ENCODE measurements at regions not wholly inside any gene's neighbourhood (a gene's known extent, or its start where the extent isn't known, plus 50 kb on each side); places are given as distances from the start of the nearest gene placed in this dataset.

GRCh38 chr14:41498959-41499358, 107.7 kb upstream of the LRFN5 start (continued):
- TF ChIP-seq ZNF462 (CRISPR knock-in tag; IDR thresholded peaks at IDR 0.05) = no peak

GRCh38 chr14:41490323-41490722, 116.4 kb upstream of the LRFN5 start:
- no peak overlapping the region for H3K4me3 Mint-ChIP-seq
- no peak overlapping the region for H3K27ac Mint-ChIP-seq

GRCh38 chr14:41489315-41489972, 117.2 kb upstream of the LRFN5 start:
- Histone ChIP-seq H3K9me2 (ENCODE audit: insufficient read depth) (no peaks in the 10 kb centered on the region), H3K79me2 (replicated peaks; ENCODE audit: insufficient read depth) (no peaks in the 10 kb centered on the region), H3K4me1 (ENCODE audit: insufficient read depth) (no peaks in the 10 kb centered on the region), H3K36me3 (ENCODE audit: insufficient read depth) (no peaks in the 10 kb centered on the region), H3K27ac (ENCODE audit: low read depth) (no peak overlapping the region), H3K27me3 (ENCODE audit: insufficient read depth) (no peaks in the 10 kb centered on the region), H3F3A (replicated peaks; ENCODE audit: low read depth) (no peaks in the 10 kb centered on the region), H3K4me3 (no peak overlapping the region), H4K20me1 (replicated peaks; ENCODE audit: insufficient read depth) (no peaks in the 10 kb centered on the region), H3K4me2 (no peak overlapping the region), H2AFZ (no peak overlapping the region)
- no peaks in the 10 kb centered on the region for H3K27me3 Mint-ChIP-seq (ENCODE audit: insufficient read depth, low read depth, poor library complexity)
- H3K36me3 Mint-ChIP-seq (ENCODE audit: low read depth) = no peaks in the 10 kb centered on the region
- no peak overlapping the region for H3K27ac Mint-ChIP-seq
- ATAC-seq = no peak
- H3K4me3 Mint-ChIP-seq = no peak overlapping the region
- no peaks in the 10 kb centered on the region for H3K9me3 Mint-ChIP-seq
- DNase-seq (ENCODE audit: low spot score) = no peak
- no peaks in the 10 kb centered on the region for H3K4me1 Mint-ChIP-seq
- TF ChIP-seq EZH2 (IDR thresholded peaks at IDR 0.05; ENCODE audit: low read depth, unreplicated experiment) = no peak
- TF ChIP-seq ZNF331 (CRISPR knock-in tag; IDR thresholded peaks at IDR 0.05; ENCODE audit: low read depth) = no peak
- no peak for TF ChIP-seq REST (IDR thresholded peaks at IDR 0.05; ENCODE audit: unreplicated experiment)
- TF ChIP-seq JUNB (IDR thresholded peaks at IDR 0.05; ENCODE audit: unreplicated experiment) = no peak
- TF ChIP-seq NANOG (IDR thresholded peaks at IDR 0.05; ENCODE audit: borderline replicate concordance) = no peak
- no peak for TF ChIP-seq STAT1 (IDR thresholded peaks at IDR 0.05; ENCODE audit: unreplicated experiment)
- TF ChIP-seq POLR2AphosphoS5 (IDR thresholded peaks at IDR 0.05; ENCODE audit: low read depth) = no peak
- no peak for TF ChIP-seq ETS1 (IDR thresholded peaks at IDR 0.05)

More at GRCh38 chr14:41490323-41490722, 116.4 kb upstream of the LRFN5 start:
- TF ChIP-seq JUNB (IDR thresholded peaks at IDR 0.05; ENCODE audit: unreplicated experiment) (no peak), STAT1 (IDR thresholded peaks at IDR 0.05; ENCODE audit: unreplicated experiment) (no peak), ZNF114 (CRISPR knock-in tag; IDR thresholded peaks at IDR 0.05) (no peak), POLR2AphosphoS5 (IDR thresholded peaks at IDR 0.05; ENCODE audit: low read depth) (no peak)
- H3F3A ChIP-seq (replicated peaks; ENCODE audit: low read depth) = no peaks in the 10 kb centered on the region
- no peaks in the 10 kb centered on the region for H3K27me3 ChIP-seq (ENCODE audit: insufficient read depth)
- ATAC-seq (no peak), DNase-seq (ENCODE audit: low spot score) (no peak)
- no peaks in the 10 kb centered on the region for H4K20me1 ChIP-seq (replicated peaks; ENCODE audit: insufficient read depth)
- H3K4me1 Mint-ChIP-seq = no peaks in the 10 kb centered on the region
- no peaks in the 10 kb centered on the region for H3K36me3 Mint-ChIP-seq (ENCODE audit: low read depth)
- no peaks in the 10 kb centered on the region for H3K79me2 ChIP-seq (replicated peaks; ENCODE audit: insufficient read depth)
- no peaks in the 10 kb centered on the region for H3K9me3 Mint-ChIP-seq
- no peaks in the 10 kb centered on the region for H3K4me1 ChIP-seq (ENCODE audit: insufficient read depth)
- no peak overlapping the region for H3K27ac ChIP-seq (ENCODE audit: low read depth)
- no peaks in the 10 kb centered on the region for H3K9me2 ChIP-seq (ENCODE audit: insufficient read depth)
- H2AFZ ChIP-seq = no peak overlapping the region
- no peak overlapping the region for H3K4me2 ChIP-seq
- no peaks in the 10 kb centered on the region for H3K36me3 ChIP-seq (ENCODE audit: insufficient read depth)
- H3K4me3 ChIP-seq = no peak overlapping the region
- H3K27me3 Mint-ChIP-seq (ENCODE audit: insufficient read depth, low read depth, poor library complexity) = no peaks in the 10 kb centered on the region

Measured in GM23338 (cell line).